BLaER1 treated with 17β-estradiol and CSF1 and Interleukin-3, amounts not matched to agents 10 nM and 100 nM (cell line): ENCODE measurements at regions not wholly inside any gene's neighbourhood (a gene's known extent, or its start where the extent isn't known, plus 50 kb on each side); places are given as distances from the start of the nearest gene placed in this dataset.

ENCODE experiments used
- H3K27ac ChIP-seq, 11 experiments: shearing (Covaris generic); formaldehyde crosslinking; 2 replicates each; pipeline ENCODE4 v1.8.1; 2022
- H3K27me3 ChIP-seq, 11 experiments: shearing (Covaris generic); formaldehyde crosslinking; 2 replicates each; pipeline ENCODE4 v1.8.1; 2022
- H3K36me3 ChIP-seq, 11 experiments: shearing (Covaris generic); formaldehyde crosslinking; 2 replicates each; pipeline ENCODE4 v1.8.1; 2022
- H3K4me1 ChIP-seq, 10 experiments: shearing (Covaris generic); formaldehyde crosslinking; 2 replicates each; pipeline ENCODE4 v1.8.1; 2022
- H3K4me2 ChIP-seq, 11 experiments: shearing (Covaris generic); formaldehyde crosslinking; 2 replicates each; pipeline ENCODE4 v1.8.1; 2022
- H3K4me3 ChIP-seq, 10 experiments: shearing (Covaris generic); formaldehyde crosslinking; 2 replicates each; pipeline ENCODE4 v1.8.1; 2022
- H3K9ac ChIP-seq, 11 experiments: shearing (Covaris generic); formaldehyde crosslinking; 2 replicates each; pipeline ENCODE4 v1.8.1; 2022
- H3K9me3 ChIP-seq, 11 experiments: shearing (Covaris generic); formaldehyde crosslinking; replicated peaks in 1 of 11; 2 replicates each; pipeline ENCODE4 v1.8.1; 2022
- H4K20me1 ChIP-seq, 11 experiments: shearing (Covaris generic); formaldehyde crosslinking; 2 replicates each; pipeline ENCODE4 v1.8.1; 2022
- Cebpa-rat ChIP-seq, 11 experiments: shearing (Covaris generic); IDR thresholded peaks; 2 replicates each; pipeline ENCODE4 v1.8.1; 2022

DNA sequence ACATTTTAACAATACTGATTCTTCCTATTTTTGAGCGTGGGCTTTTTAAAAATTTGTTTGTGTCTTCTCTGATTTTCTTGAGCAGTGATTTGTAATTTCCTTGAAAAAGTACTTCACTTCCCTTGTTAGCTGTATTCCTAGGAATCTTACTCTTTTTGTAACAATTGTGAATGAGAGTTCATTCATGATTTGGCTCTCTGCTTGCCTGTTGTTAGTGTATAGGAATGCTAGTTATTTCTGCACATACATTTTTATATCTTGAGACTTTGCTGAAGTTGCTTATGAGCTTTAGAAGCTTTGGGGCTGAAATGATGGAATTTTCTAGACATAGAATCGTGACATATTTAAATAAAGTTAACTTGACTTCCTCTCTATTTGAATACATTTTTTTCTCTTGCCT is 582.8 kb upstream of the BCHE start:
- H3K27me3 ChIP-seq: no peaks in the 10 kb centered on the region
- no peak for TF ChIP-seq Cebpa-rat (IDR thresholded peaks at IDR 0.05)
- no peak overlapping the region for H3K4me3 ChIP-seq

DNA sequence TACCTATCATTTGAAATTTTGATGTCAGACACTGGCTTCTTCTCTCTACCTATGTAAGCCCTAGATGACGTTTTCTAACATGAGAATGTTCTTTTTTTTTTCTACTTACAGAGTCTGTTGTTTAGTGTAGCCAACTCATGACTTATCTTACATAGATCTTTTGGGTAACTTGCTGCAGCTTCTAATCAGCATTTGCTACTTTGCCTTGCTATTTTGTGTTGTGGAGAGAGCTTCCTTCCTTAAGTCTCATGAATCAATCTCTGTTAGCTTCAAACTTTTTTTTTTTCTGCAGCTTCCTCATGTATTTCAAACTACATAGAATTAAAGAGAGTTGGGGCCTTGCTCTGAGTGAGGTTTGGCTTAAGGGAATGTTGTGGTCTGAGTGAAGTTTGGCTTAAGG is 568.7 kb upstream of the BCHE start:
- Histone ChIP-seq H3K9ac (no peak overlapping the region), H3K4me3 (no peak overlapping the region), H3K27me3 (no peaks in the 10 kb centered on the region), H3K27ac (no peak overlapping the region), H3K9me3 (no peaks in the 10 kb centered on the region), H3K4me2 (no peak overlapping the region), H3K4me1 (no peaks in the 10 kb centered on the region), H3K36me3 (no peaks in the 10 kb centered on the region), H4K20me1 (no peaks in the 10 kb centered on the region)
- TF ChIP-seq Cebpa-rat (IDR thresholded peaks at IDR 0.05): no peak

More for the DNA sequence above, 582.8 kb upstream of the BCHE start:
- H3K9ac ChIP-seq: no peak overlapping the region
- H3K36me3 ChIP-seq: no peaks in the 10 kb centered on the region
- H3K4me1 ChIP-seq: no peaks in the 10 kb centered on the region
- H3K4me2 ChIP-seq: no peak overlapping the region
- peaks cover 0 to 7% (median 0%) of the 10 kb centered on the region in 11 experiments; a peak in 5 of 22 replicates for H3K9me3 ChIP-seq
- H3K27ac ChIP-seq: no peak overlapping the region
- H4K20me1 ChIP-seq: no peaks in the 10 kb centered on the region

DNA sequence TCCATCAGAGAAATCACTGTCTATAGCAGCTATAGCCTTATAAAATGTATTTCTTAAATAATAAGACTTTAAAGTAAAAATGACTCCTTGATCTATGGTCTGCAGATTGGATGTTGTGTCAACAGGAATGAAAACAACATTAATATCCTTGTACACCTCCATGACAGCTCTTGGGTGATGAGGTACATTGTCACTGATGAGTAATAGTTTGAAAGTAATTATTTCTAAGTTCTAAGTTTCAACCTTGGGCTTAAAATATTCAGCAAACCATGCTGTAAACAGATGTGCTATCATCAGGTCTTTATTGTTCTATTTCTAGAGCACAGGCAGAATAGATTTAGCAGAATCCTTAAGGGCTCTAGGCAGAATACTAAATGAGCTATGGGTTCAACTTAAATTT is 568.2 kb upstream of the BCHE start:
- Histone ChIP-seq H3K36me3 (no peaks in the 10 kb centered on the region), H3K4me2 (no peak overlapping the region), H3K9me3 (no peaks in the 10 kb centered on the region), H3K27me3 (no peaks in the 10 kb centered on the region), H3K9ac (no peak overlapping the region), H4K20me1 (no peaks in the 10 kb centered on the region), H3K27ac (no peak overlapping the region), H3K4me1 (no peaks in the 10 kb centered on the region), H3K4me3 (no peak overlapping the region)
- no peak for TF ChIP-seq Cebpa-rat (IDR thresholded peaks at IDR 0.05)

DNA sequence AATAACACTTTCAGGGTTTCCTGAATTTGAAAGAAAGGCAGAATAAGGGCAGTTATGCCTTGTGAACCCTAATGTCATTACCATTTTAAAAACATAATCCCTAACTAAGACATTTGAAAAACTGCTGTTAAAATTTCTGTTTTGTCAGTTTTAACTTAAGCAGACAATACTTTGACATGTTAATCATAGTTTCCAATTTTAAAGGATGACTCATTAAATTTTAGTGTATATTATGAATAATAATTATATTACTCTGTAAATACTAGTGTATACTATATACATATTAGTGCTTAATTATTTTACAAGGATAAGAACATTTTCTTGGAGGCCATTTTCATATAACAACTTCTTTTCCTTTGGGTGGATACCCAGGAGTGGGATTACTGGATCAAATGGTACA is 553.1 kb upstream of the BCHE start:
- no peaks in the 10 kb centered on the region for H3K36me3 ChIP-seq
- peaks cover 0 to under 1% (median 0%) of the 10 kb centered on the region in 10 experiments; a peak in 1 of 20 replicates for H3K4me1 ChIP-seq
- H3K4me2 ChIP-seq: no peak overlapping the region
- H3K27ac ChIP-seq: no peak overlapping the region
- H3K27me3 ChIP-seq: no peaks in the 10 kb centered on the region
- no peaks in the 10 kb centered on the region for H3K9me3 ChIP-seq
- no peaks in the 10 kb centered on the region for H4K20me1 ChIP-seq
- no peak for TF ChIP-seq Cebpa-rat (IDR thresholded peaks at IDR 0.05)
- H3K9ac ChIP-seq: no peak overlapping the region
- H3K4me3 ChIP-seq: no peak overlapping the region

DNA sequence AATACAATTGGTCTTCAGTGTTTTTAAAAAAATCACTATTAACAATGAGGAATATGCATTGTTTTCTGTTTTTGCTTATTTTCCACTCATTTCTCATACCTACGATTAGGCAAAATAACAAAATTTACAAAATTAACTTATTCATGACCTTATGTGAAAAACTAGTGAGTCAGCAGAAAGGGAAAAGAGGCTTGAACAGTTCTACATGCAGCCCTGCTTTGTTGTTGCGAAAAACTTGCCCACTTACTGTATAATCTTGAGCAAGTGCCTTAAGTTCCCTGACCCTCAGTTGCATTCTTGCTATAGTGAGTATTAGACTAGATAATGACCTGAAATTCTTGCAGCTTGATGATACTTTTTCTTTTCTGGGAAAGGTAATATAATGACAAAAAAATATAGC is 551.1 kb upstream of the BCHE start:
- Histone ChIP-seq H3K4me2 (no peak overlapping the region), H3K27ac (no peak overlapping the region), H3K4me3 (no peak overlapping the region), H3K27me3 (no peaks in the 10 kb centered on the region), H3K4me1 (peaks cover 0 to 5% (median 0%) of the 10 kb centered on the region in 10 experiments; a peak in 1 of 20 replicates), H4K20me1 (no peaks in the 10 kb centered on the region), H3K36me3 (no peaks in the 10 kb centered on the region), H3K9me3 (no peaks in the 10 kb centered on the region), H3K9ac (no peak overlapping the region)
- no peak for TF ChIP-seq Cebpa-rat (IDR thresholded peaks at IDR 0.05)

DNA sequence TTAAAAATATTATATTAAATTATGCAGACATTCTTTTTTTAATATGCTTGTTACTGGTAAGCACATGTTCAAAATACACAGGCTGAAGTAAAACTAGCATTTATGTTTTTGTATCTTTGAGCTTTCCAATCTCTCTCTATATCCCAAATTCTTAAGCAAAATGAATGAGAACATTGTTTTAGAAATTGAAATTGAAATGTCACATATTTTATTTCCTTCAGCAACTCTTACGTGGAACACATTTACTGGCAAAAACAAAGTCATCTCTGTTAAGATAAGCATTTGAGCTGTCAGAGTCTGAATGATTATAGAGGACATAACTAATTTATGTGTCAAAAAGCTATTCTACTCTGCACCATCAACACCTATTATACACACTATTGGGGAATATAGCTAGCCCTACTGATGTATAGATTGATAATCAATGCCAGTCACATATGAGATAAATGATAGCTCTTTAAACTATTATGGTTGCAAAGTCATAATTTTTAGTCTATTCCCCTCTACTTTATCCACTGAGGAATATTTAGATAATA is 535.4 kb upstream of the BCHE start:
- no peak overlapping the region for H3K27ac ChIP-seq
- no peak overlapping the region for H3K9ac ChIP-seq
- no peaks in the 10 kb centered on the region for H3K36me3 ChIP-seq
- peaks cover 0 to 17% (median 0%) of the 10 kb centered on the region in 11 experiments; a peak in 8 of 22 replicates for H3K9me3 ChIP-seq
- H3K4me1 ChIP-seq: peaks cover 0 to 9% (median 7%) of the 10 kb centered on the region in 10 experiments; a peak in 12 of 20 replicates
- H4K20me1 ChIP-seq: no peaks in the 10 kb centered on the region
- no peak overlapping the region for H3K4me3 ChIP-seq
- H3K4me2 ChIP-seq: no peak overlapping the region
- H3K27me3 ChIP-seq: no peaks in the 10 kb centered on the region
- no peak for TF ChIP-seq Cebpa-rat (IDR thresholded peaks at IDR 0.05)

DNA sequence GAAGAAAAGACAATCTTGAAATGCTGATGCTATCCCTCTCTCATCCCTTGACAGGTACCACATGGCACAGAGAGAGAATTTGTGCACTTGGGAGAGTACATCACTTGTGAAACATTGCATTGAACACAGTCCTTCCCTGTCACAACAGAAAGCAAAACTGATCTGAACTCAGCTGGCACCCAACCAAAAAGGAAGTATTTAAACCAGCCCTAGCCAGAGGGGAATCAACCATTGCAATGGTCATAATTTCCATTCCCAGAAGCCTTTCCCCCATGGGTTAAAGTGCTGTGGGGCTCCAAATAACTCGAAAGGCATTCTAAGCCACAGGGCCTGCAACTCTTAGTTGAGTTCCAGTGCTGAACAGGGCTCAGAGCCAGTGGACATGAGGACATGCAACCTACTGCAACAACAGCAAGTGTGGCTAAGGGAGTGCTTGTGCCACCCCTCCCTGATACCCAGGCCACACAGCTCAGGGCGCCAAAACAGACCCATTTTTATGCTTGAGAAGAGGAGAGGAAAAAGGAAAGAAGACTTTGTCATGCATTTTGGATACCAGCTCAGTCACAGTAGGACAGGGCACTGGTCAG is 530.8 kb upstream of the BCHE start:
- Histone ChIP-seq H3K9ac (no peak overlapping the region), H3K9me3 (peaks cover 0 to 14% (median 0%) of the 10 kb centered on the region in 11 experiments; a peak in 8 of 22 replicates), H3K4me2 (peak overlapping the region in 10 of 11 experiments; percentile 21 to 58 (median 36); a peak in 15 of 22 replicates), H3K27ac (no peak overlapping the region), H3K4me1 (peaks cover 0 to 10% (median 8%) of the 10 kb centered on the region in 10 experiments; a peak in 12 of 20 replicates), H4K20me1 (no peaks in the 10 kb centered on the region), H3K4me3 (no peak overlapping the region), H3K36me3 (no peaks in the 10 kb centered on the region), H3K27me3 (no peaks in the 10 kb centered on the region)
- no peak for TF ChIP-seq Cebpa-rat (IDR thresholded peaks at IDR 0.05)

DNA sequence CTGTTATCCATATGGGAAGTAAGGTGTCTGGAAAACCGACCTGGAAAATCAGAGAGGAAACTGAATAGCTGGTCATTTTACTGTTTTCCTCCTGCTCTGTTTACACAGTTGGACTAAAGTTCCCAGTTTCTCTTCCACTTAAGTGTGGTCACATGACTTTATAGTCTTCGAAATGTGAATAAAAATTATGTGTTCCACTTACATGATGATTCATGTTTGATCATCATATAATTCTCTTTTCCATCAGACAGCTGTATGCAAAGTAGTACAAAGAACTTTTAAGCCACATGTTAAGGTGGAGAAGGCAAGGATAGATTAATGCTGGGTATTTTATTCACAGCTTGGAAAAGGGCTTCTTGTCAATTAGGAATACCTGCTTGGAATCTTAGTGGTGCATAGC is 525.5 kb upstream of the BCHE start:
- no peaks in the 10 kb centered on the region for H3K9me3 ChIP-seq
- no peak overlapping the region for H3K27ac ChIP-seq
- H3K4me2 ChIP-seq: no peak overlapping the region
- no peaks in the 10 kb centered on the region for H3K27me3 ChIP-seq
- no peak for TF ChIP-seq Cebpa-rat (IDR thresholded peaks at IDR 0.05)
- H4K20me1 ChIP-seq: no peaks in the 10 kb centered on the region
- peaks cover 0 to 2% (median under 1%) of the 10 kb centered on the region in 10 experiments; a peak in 7 of 20 replicates for H3K4me1 ChIP-seq
- no peak overlapping the region for H3K4me3 ChIP-seq
- no peaks in the 10 kb centered on the region for H3K36me3 ChIP-seq
- no peak overlapping the region for H3K9ac ChIP-seq

DNA sequence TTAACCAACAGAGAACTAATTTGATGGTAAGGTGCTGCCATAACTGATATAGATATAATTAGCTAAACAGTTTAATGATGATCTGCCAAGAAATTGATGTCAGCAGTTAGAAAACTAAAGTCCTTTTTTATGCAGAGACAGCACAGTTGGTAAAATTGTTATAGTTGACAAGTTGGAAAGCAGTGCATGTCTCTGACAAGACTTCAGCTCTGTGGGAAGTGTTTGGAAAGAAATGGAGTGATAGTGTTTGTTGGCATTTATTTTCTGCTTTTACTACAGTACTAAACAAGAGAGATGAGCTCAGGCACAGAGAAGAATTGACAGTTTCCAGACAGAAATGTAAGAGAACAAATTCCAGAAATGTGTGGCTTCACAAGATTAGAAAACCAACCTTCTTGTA is 523.5 kb upstream of the BCHE start:
- H3K4me1 ChIP-seq: no peaks in the 10 kb centered on the region
- no peak for TF ChIP-seq Cebpa-rat (IDR thresholded peaks at IDR 0.05)
- no peaks in the 10 kb centered on the region for H3K9me3 ChIP-seq
- no peak overlapping the region for H3K4me2 ChIP-seq
- H3K27ac ChIP-seq: no peak overlapping the region
- H3K36me3 ChIP-seq: no peaks in the 10 kb centered on the region
- H4K20me1 ChIP-seq: no peaks in the 10 kb centered on the region
- H3K27me3 ChIP-seq: no peaks in the 10 kb centered on the region
- H3K9ac ChIP-seq: no peak overlapping the region
- no peak overlapping the region for H3K4me3 ChIP-seq

DNA sequence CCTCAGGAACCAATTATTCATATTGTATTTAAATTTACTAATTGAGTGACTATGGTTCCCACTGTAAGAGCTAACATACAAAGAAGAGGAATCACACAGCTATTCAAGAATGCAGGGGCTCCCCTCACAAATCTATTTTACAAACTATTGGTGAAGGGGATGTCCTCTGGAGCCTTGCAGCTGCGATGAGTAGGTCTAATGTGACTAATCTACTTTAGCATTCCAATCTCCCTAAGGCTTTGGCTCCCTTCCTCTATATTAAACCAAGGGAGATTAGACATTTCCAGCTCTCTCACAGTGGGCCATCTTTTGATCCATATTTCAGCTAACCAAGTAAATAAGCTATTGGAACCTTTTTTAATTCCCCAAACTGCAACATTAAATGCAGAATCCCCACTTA is 514.2 kb upstream of the BCHE start:
- peaks cover 0 to 11% (median 0%) of the 10 kb centered on the region in 11 experiments; a peak in 4 of 22 replicates for H3K9me3 ChIP-seq
- no peak overlapping the region for H3K4me2 ChIP-seq
- no peak for TF ChIP-seq Cebpa-rat (IDR thresholded peaks at IDR 0.05)
- no peaks in the 10 kb centered on the region for H3K4me1 ChIP-seq
- H3K27me3 ChIP-seq: no peaks in the 10 kb centered on the region
- no peak overlapping the region for H3K9ac ChIP-seq
- H3K4me3 ChIP-seq: no peak overlapping the region
- H3K27ac ChIP-seq: no peak overlapping the region
- no peaks in the 10 kb centered on the region for H4K20me1 ChIP-seq
- no peaks in the 10 kb centered on the region for H3K36me3 ChIP-seq
